ENCODE measurements at regions not wholly inside any gene's neighbourhood (a gene's known extent, or its start where the extent isn't known, plus 50 kb on each side); places are given as distances from the start of the nearest gene placed in this dataset.

GRCh38 chr9:38205279-38205678 is 136.3 kb upstream of the SHB start:
- TF ChIP-seq POLR2A (IDR thresholded peaks at IDR 0.05) (no peak), CTCF (IDR thresholded peaks at IDR 0.05) (no peak)

Data from right lobe of liver (tissue), 4 donors.